Omental fat pad (tissue), 3 donors: ENCODE measurements at regions not wholly inside any gene's neighbourhood (a gene's known extent, or its start where the extent isn't known, plus 50 kb on each side); places are given as distances from the start of the nearest gene placed in this dataset.

ENCODE experiments used
- ATAC-seq: fragments of 150-250 bp; one replicate; pipeline ENCODE4 v1.9.1; 2016; ENCODE audit warnings: mild to moderate bottlenecking, moderate library complexity; ENCODE audit not compliant: low FRiP score
- DNase-seq: peaks from one replicate; pipeline ENCODE4 v3.0.0-alpha.2; 2019; ENCODE audit warnings: low spot score
- CTCF ChIP-seq, 3 donors: fragments of 450-650 bp; IDR thresholded peaks; one replicate each; pipeline ENCODE4 v1.5.1; 2016 to 2017; ENCODE audit warnings: antibody characterized with exemption in 3 of 3, mild to moderate bottlenecking in 3 of 3, moderate library complexity in 2 of 3

GRCh38 chr12:46131732-46132469 lies 136.9 kb downstream of the SLC38A1 start:
- no peak for TF ChIP-seq CTCF (IDR thresholded peaks at IDR 0.05)
- no peak for DNase-seq
- ATAC-seq, result no peak

- no peak for TF ChIP-seq CTCF (IDR thresholded peaks at IDR 0.05)
- DNase-seq (no peak), ATAC-seq (no peak)
These were observed 137.3 kb upstream of the SCAF11 start for GRCh38 chr12:46127656-46128055.

GRCh38 chr12:46126050-46126727 lies 135.8 kb upstream of the SCAF11 start:
- TF ChIP-seq CTCF (IDR thresholded peaks at IDR 0.05), result no peak
- no peak for ATAC-seq
- no peak for DNase-seq

- TF ChIP-seq CTCF (IDR thresholded peaks at IDR 0.05), result peak in 1 of 3 donors; percentile 33
- DNase-seq, result no peak
- peak; percentile 92 for ATAC-seq
These were observed 134.7 kb upstream of the SCAF11 start for GRCh38 chr12:46124848-46125619.

- TF ChIP-seq CTCF (IDR thresholded peaks at IDR 0.05), result no peak
- no peak for ATAC-seq
- no peak for DNase-seq
These were observed 133.9 kb upstream of the SCAF11 start for GRCh38 chr12:46124132-46124847.

GRCh38 chr12:46112364-46112763 lies 122.0 kb upstream of the SCAF11 start:
- no peak for TF ChIP-seq CTCF (IDR thresholded peaks at IDR 0.05)
- ATAC-seq (no peak), DNase-seq (no peak)
